ENCODE measurements at regions not wholly inside any gene's neighbourhood (a gene's known extent, or its start where the extent isn't known, plus 50 kb on each side); places are given as distances from the start of the nearest gene placed in this dataset.

GRCh38 chr15:39282663-39283208 is 298.1 kb upstream of the THBS1 start:
- no peak overlapping the region for H3K27ac ChIP-seq (ENCODE audit: low read depth, low read length)
- no peaks in the 10 kb centered on the region for H3K27me3 ChIP-seq (ENCODE audit: control insufficient read depth in 1 of 2, insufficient read depth in 2 of 2, low read length in 2 of 2)
- no peaks in the 10 kb centered on the region for H3K9me3 ChIP-seq (ENCODE audit: low read length)
- no peaks in the 10 kb centered on the region for H3K4me1 ChIP-seq (ENCODE audit: insufficient read depth, low read length)
- no peak overlapping the region for H3K9ac ChIP-seq (ENCODE audit: low read length)
- H3K36me3 ChIP-seq (ENCODE audit: insufficient read depth, low read length), result no peaks in the 10 kb centered on the region
- H3K4me3 ChIP-seq (ENCODE audit: low read depth in 1 of 2, low read length in 2 of 2), result no peak overlapping the region

DNA sequence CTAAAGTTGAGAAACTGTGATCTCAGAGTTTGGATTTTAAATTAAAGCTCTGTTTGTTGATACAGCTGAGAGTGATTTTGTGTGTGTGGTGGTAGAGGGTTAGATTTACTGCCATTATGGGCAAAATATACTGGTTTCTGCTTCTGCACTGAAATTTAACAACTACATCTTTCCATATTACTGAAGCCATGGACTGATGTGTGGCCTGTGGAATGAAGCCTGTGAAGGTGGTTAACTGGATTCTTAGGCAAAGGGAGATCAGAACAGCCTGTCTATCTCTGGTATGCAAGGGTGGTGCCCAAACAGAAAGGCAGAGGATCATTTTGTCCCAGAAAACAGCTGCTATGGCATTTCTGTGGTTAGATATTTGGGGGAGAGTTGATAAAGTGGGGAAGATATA is 297.3 kb upstream of the THBS1 start:
- no peak overlapping the region for H3K4me3 ChIP-seq (ENCODE audit: low read depth in 1 of 2, low read length in 2 of 2)
- no peaks in the 10 kb centered on the region for H3K4me1 ChIP-seq (ENCODE audit: insufficient read depth, low read length)
- H3K9me3 ChIP-seq (ENCODE audit: low read length), result no peaks in the 10 kb centered on the region
- H3K27ac ChIP-seq (ENCODE audit: low read depth, low read length), result no peak overlapping the region
- no peak overlapping the region for H3K9ac ChIP-seq (ENCODE audit: low read length)
- H3K36me3 ChIP-seq (ENCODE audit: insufficient read depth, low read length), result no peaks in the 10 kb centered on the region
- no peaks in the 10 kb centered on the region for H3K27me3 ChIP-seq (ENCODE audit: control insufficient read depth in 1 of 2, insufficient read depth in 2 of 2, low read length in 2 of 2)

- H3K9me3 ChIP-seq (ENCODE audit: low read length), result no peaks in the 10 kb centered on the region
- H3K4me3 ChIP-seq (ENCODE audit: low read depth in 1 of 2, low read length in 2 of 2), result no peak overlapping the region
Observed at GRCh38 chr15:39285071-39285470, 295.8 kb upstream of the THBS1 start.

DNA sequence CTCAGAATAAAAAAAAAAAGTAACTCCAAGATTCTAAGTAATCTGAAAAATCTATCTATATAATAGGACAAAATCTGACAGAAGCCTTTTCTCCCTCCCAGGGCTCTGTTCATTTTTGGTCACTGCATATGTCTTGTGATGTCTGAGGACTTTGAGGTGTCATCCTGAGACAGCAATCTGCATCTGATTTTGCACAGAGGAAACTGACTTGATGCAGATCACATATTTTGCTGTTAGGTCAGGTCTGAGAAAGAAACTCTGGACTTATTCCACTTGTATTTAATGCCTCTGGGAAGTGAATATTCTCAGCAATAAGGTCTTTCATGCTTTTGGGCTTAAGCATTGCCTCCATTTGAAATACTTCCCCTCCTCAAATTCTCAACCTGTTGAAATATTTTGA is 295.2 kb upstream of the THBS1 start:
- no peak overlapping the region for H3K4me3 ChIP-seq (ENCODE audit: low read depth in 1 of 2, low read length in 2 of 2)
- H3K27me3 ChIP-seq (ENCODE audit: control insufficient read depth in 1 of 2, insufficient read depth in 2 of 2, low read length in 2 of 2), result no peaks in the 10 kb centered on the region
- no peak overlapping the region for H3K9ac ChIP-seq (ENCODE audit: low read length)
- H3K9me3 ChIP-seq (ENCODE audit: low read length), result no peaks in the 10 kb centered on the region
- H3K36me3 ChIP-seq (ENCODE audit: insufficient read depth, low read length), result no peaks in the 10 kb centered on the region
- H3K4me1 ChIP-seq (ENCODE audit: insufficient read depth, low read length), result no peaks in the 10 kb centered on the region
- H3K27ac ChIP-seq (ENCODE audit: low read depth, low read length), result no peak overlapping the region

More at GRCh38 chr15:39285071-39285470, 295.8 kb upstream of the THBS1 start:
- Histone ChIP-seq H3K36me3 (ENCODE audit: insufficient read depth, low read length) (no peaks in the 10 kb centered on the region), H3K27ac (ENCODE audit: low read depth, low read length) (no peak overlapping the region), H3K27me3 (ENCODE audit: control insufficient read depth in 1 of 2, insufficient read depth in 2 of 2, low read length in 2 of 2) (no peaks in the 10 kb centered on the region), H3K4me1 (ENCODE audit: insufficient read depth, low read length) (no peaks in the 10 kb centered on the region), H3K9ac (ENCODE audit: low read length) (no peak overlapping the region)

DNA sequence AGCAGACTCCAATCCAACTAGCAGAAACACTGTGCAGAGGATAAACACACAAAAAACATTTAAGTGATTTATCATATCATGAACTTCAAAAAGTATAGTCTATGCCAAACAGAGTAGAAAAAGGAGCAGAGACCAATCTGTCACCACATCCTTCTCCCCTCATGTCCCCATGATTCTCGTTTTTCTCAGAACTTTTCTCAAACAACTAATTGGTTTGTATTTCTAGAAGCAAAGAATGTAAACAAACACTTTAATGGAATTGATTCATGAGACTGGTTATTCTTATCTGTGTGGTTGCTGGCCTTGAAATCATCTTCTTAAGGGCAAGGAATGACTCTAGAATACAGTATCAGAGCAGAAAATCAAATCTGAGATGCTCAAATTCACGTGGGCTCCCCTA is 294.2 kb upstream of the THBS1 start:
- no peaks in the 10 kb centered on the region for H3K27me3 ChIP-seq (ENCODE audit: control insufficient read depth in 1 of 2, insufficient read depth in 2 of 2, low read length in 2 of 2)
- no peaks in the 10 kb centered on the region for H3K4me1 ChIP-seq (ENCODE audit: insufficient read depth, low read length)
- no peak overlapping the region for H3K9ac ChIP-seq (ENCODE audit: low read length)
- no peaks in the 10 kb centered on the region for H3K36me3 ChIP-seq (ENCODE audit: insufficient read depth, low read length)
- H3K9me3 ChIP-seq (ENCODE audit: low read length), result no peaks in the 10 kb centered on the region
- H3K4me3 ChIP-seq (ENCODE audit: low read depth in 1 of 2, low read length in 2 of 2), result no peak overlapping the region
- H3K27ac ChIP-seq (ENCODE audit: low read depth, low read length), result no peak overlapping the region

GRCh38 chr15:39287322-39288195 is 293.3 kb upstream of the THBS1 start:
- Histone ChIP-seq H3K9ac (ENCODE audit: low read length) (no peak overlapping the region), H3K9me3 (ENCODE audit: low read length) (no peaks in the 10 kb centered on the region), H3K36me3 (ENCODE audit: insufficient read depth, low read length) (no peaks in the 10 kb centered on the region), H3K4me3 (ENCODE audit: low read depth in 1 of 2, low read length in 2 of 2) (no peak overlapping the region), H3K4me1 (ENCODE audit: insufficient read depth, low read length) (no peaks in the 10 kb centered on the region), H3K27me3 (ENCODE audit: control insufficient read depth in 1 of 2, insufficient read depth in 2 of 2, low read length in 2 of 2) (no peaks in the 10 kb centered on the region), H3K27ac (ENCODE audit: low read depth, low read length) (no peak overlapping the region)

DNA sequence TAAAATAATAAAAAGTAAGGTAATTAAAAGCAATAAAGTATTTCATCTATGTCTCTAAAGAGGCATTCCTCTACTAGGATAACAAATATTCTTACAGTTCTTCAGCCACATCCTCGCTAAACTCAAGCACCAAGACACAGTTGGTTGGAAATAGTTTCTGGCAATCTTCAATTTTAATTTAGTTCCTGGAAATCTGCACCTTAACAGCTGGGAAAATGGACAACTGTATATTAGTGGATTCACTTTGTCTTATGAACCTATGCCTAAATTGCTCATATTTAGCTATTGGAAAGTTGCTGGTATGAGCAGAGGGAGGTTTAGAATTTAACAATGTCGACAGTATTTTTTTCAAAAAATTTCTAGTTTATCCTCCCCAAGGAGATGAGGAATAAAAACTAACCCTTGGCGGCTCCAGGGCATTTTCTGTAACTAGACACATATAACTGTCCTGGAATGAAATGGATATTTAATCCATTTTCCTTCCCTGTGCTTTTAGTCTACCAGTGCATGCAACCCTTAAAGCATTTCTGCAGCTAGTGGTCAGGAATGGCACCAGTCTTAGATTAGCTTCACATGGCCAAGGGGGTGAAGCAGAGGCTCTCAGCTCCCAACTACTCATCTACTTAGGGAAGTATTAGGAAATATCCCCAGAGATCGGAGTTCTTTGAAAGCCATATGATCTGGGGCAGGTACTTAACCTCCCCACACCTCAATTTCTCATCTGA is 290.0 kb upstream of the THBS1 start:
- Histone ChIP-seq H3K4me3 (ENCODE audit: low read depth in 1 of 2, low read length in 2 of 2) (no peak overlapping the region), H3K4me1 (ENCODE audit: insufficient read depth, low read length) (no peaks in the 10 kb centered on the region), H3K27me3 (ENCODE audit: control insufficient read depth in 1 of 2, insufficient read depth in 2 of 2, low read length in 2 of 2) (no peaks in the 10 kb centered on the region), H3K9ac (ENCODE audit: low read length) (no peak overlapping the region), H3K36me3 (ENCODE audit: insufficient read depth, low read length) (no peaks in the 10 kb centered on the region), H3K9me3 (ENCODE audit: low read length) (no peaks in the 10 kb centered on the region), H3K27ac (ENCODE audit: low read depth, low read length) (no peak overlapping the region)

DNA sequence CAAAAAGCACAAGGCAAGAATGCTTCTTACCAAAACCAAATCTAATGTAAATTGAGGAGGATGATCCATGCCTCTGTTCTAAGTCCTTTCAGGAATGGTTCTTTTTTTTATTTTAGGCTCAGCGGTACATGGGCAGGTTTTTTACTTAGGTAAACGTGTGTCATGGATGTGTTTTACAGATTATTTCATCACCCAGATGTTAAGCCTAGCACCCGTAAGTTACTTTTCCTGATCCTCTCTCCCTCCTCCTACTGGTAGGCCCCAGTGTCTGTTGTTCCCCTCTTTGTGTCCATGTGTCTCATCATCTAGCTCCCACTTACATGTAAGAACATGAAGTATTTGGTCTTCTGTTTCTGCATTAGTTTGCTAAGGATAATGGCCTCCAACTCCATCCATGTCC is 289.2 kb upstream of the THBS1 start:
- Histone ChIP-seq H3K9me3 (ENCODE audit: low read length) (no peaks in the 10 kb centered on the region), H3K27me3 (ENCODE audit: control insufficient read depth in 1 of 2, insufficient read depth in 2 of 2, low read length in 2 of 2) (no peaks in the 10 kb centered on the region), H3K9ac (ENCODE audit: low read length) (no peak overlapping the region), H3K27ac (ENCODE audit: low read depth, low read length) (no peak overlapping the region), H3K4me1 (ENCODE audit: insufficient read depth, low read length) (no peaks in the 10 kb centered on the region), H3K36me3 (ENCODE audit: insufficient read depth, low read length) (no peaks in the 10 kb centered on the region), H3K4me3 (ENCODE audit: low read depth in 1 of 2, low read length in 2 of 2) (no peak overlapping the region)

GRCh38 chr15:39296955-39297354 is 283.9 kb upstream of the THBS1 start:
- no peaks in the 10 kb centered on the region for H3K9me3 ChIP-seq (ENCODE audit: low read length)
- H3K27ac ChIP-seq (ENCODE audit: low read depth, low read length), result no peak overlapping the region
- no peaks in the 10 kb centered on the region for H3K27me3 ChIP-seq (ENCODE audit: control insufficient read depth in 1 of 2, insufficient read depth in 2 of 2, low read length in 2 of 2)
- H3K36me3 ChIP-seq (ENCODE audit: insufficient read depth, low read length), result no peaks in the 10 kb centered on the region
- H3K9ac ChIP-seq (ENCODE audit: low read length), result no peak overlapping the region
- no peak overlapping the region for H3K4me3 ChIP-seq (ENCODE audit: low read depth in 1 of 2, low read length in 2 of 2)
- no peaks in the 10 kb centered on the region for H3K4me1 ChIP-seq (ENCODE audit: insufficient read depth, low read length)

- no peak overlapping the region for H3K9ac ChIP-seq (ENCODE audit: low read length)
- no peaks in the 10 kb centered on the region for H3K36me3 ChIP-seq (ENCODE audit: insufficient read depth, low read length)
- H3K27me3 ChIP-seq (ENCODE audit: control insufficient read depth in 1 of 2, insufficient read depth in 2 of 2, low read length in 2 of 2), result no peaks in the 10 kb centered on the region
- no peak overlapping the region for H3K4me3 ChIP-seq (ENCODE audit: low read depth in 1 of 2, low read length in 2 of 2)
- H3K9me3 ChIP-seq (ENCODE audit: low read length), result no peaks in the 10 kb centered on the region
- H3K4me1 ChIP-seq (ENCODE audit: insufficient read depth, low read length), result no peaks in the 10 kb centered on the region
- H3K27ac ChIP-seq (ENCODE audit: low read depth, low read length), result no peak overlapping the region
Observed at GRCh38 chr15:39298271-39298962, 282.5 kb upstream of the THBS1 start.
